ENCODE measurements at regions not wholly inside any gene's neighbourhood (a gene's known extent, or its start where the extent isn't known, plus 50 kb on each side); places are given as distances from the start of the nearest gene placed in this dataset.
"Not testable (repeated sequence)": the region's sequence is repeated elsewhere in the genome, so short reads cannot be mapped to it uniquely, and the experiment has no call there.

GRCh38 chr11:114942207-114942606 lies 263.9 kb downstream of the NXPE2 start:
- no peak for DNase-seq (ENCODE audit: low read depth)
- H3K4me3 ChIP-seq (ENCODE audit: low read length) = no peak overlapping the region
- TF ChIP-seq CTCF (IDR thresholded peaks at IDR 0.05; ENCODE audit: insufficient read depth, low read depth, low read length, missing control alignments) = no peak

- H3K4me3 ChIP-seq (ENCODE audit: low read length) = no peak overlapping the region
- DNase-seq (ENCODE audit: low read depth) = no peak
- TF ChIP-seq CTCF (IDR thresholded peaks at IDR 0.05; ENCODE audit: insufficient read depth, low read depth, low read length, missing control alignments) = no peak
Observed at GRCh38 chr11:114949614-114950351, 271.5 kb downstream of the NXPE2 start.

- TF ChIP-seq CTCF (IDR thresholded peaks at IDR 0.05; ENCODE audit: insufficient read depth, low read depth, low read length, missing control alignments) = no peak
- no peak overlapping the region for H3K4me3 ChIP-seq (ENCODE audit: low read length)
- DNase-seq (ENCODE audit: low read depth) = no peak
Observed at GRCh38 chr11:114953039-114953438, 274.7 kb downstream of the NXPE2 start.

- no peak for TF ChIP-seq CTCF (IDR thresholded peaks at IDR 0.05; ENCODE audit: insufficient read depth, low read depth, low read length, missing control alignments)
- H3K4me3 ChIP-seq (ENCODE audit: low read length) = no peak overlapping the region
Observed at GRCh38 chr11:114955923-114956322, 277.6 kb downstream of the NXPE2 start.

GRCh38 chr11:114956566-114956965 lies 278.2 kb downstream of the NXPE2 start:
- DNase-seq (ENCODE audit: low read depth) = no peak
- no peak overlapping the region for H3K4me3 ChIP-seq (ENCODE audit: low read length)
- no peak for TF ChIP-seq CTCF (IDR thresholded peaks at IDR 0.05; ENCODE audit: insufficient read depth, low read depth, low read length, missing control alignments)

More at GRCh38 chr11:114955923-114956322, 277.6 kb downstream of the NXPE2 start:
- DNase-seq (ENCODE audit: low read depth) = no peak

GRCh38 chr11:114959953-114960505 lies 281.7 kb downstream of the NXPE2 start:
- no peak overlapping the region for H3K4me3 ChIP-seq (ENCODE audit: low read length)
- no peak for DNase-seq (ENCODE audit: low read depth)
- no peak for TF ChIP-seq CTCF (IDR thresholded peaks at IDR 0.05; ENCODE audit: insufficient read depth, low read depth, low read length, missing control alignments)

GRCh38 chr11:114960819-114961218 lies 282.5 kb downstream of the NXPE2 start:
- not testable (repeated sequence) for DNase-seq (ENCODE audit: low read depth); H3K4me3 ChIP-seq (ENCODE audit: low read length)

Data from epithelial cell of esophagus (primary cell).